ENCODE measurements at regions not wholly inside any gene's neighbourhood (a gene's known extent, or its start where the extent isn't known, plus 50 kb on each side); places are given as distances from the start of the nearest gene placed in this dataset.

- no peaks in the 10 kb centered on the region for H3K36me3 ChIP-seq (ENCODE audit: control insufficient read depth in 2 of 2, insufficient read depth in 1 of 2, low read length in 2 of 2)
- H3K4me3 ChIP-seq (ENCODE audit: low read depth, low read length): no peak overlapping the region
- H3K4me1 ChIP-seq (ENCODE audit: control insufficient read depth, insufficient read depth, low read length): no peaks in the 10 kb centered on the region
- POLR2A ChIA-PET: no interaction called here
- TF ChIP-seq ZSCAN30 (tag by site-specific recombination; IDR thresholded peaks at IDR 0.05) (no peak), ZNF114 (tag by site-specific recombination; IDR thresholded peaks at IDR 0.05) (no peak), ZNF549 (tag by site-specific recombination; IDR thresholded peaks at IDR 0.05) (no peak), ZNF155 (tag by site-specific recombination; IDR thresholded peaks at IDR 0.05) (no peak)
- no peak overlapping the region for H3K27ac ChIP-seq (ENCODE audit: extremely low read depth, low read depth, low read length)
- H3K9me3 ChIP-seq (ENCODE audit: control insufficient read depth, insufficient read depth, low read depth, low read length): no peaks in the 10 kb centered on the region
- CTCF ChIA-PET: no interaction called here
These were observed 322.0 kb upstream of the KLHL1 start for GRCh38 chr13:70430256-70430655.

GRCh38 chr13:70424928-70425327 lies 316.7 kb upstream of the KLHL1 start:
- no peaks in the 10 kb centered on the region for H3K4me1 ChIP-seq (ENCODE audit: control insufficient read depth, insufficient read depth, low read length)
- no peak overlapping the region for H3K4me3 ChIP-seq (ENCODE audit: low read depth, low read length)
- ChIA-PET POLR2A (no interaction called here), CTCF (no interaction called here)
- no peaks in the 10 kb centered on the region for H3K9me3 ChIP-seq (ENCODE audit: control insufficient read depth, insufficient read depth, low read depth, low read length)
- H3K27ac ChIP-seq (ENCODE audit: extremely low read depth, low read depth, low read length): no peak overlapping the region
- TF ChIP-seq ZNF211 (tag by site-specific recombination; IDR thresholded peaks at IDR 0.05; ENCODE audit: low read depth) (no peak), ZFP37 (tag by site-specific recombination; IDR thresholded peaks at IDR 0.05) (no peak), MEIS1 (CRISPR knock-in tag; IDR thresholded peaks at IDR 0.05; ENCODE audit: borderline replicate concordance) (no peak), ZNF660 (tag by site-specific recombination; IDR thresholded peaks at IDR 0.05) (no peak), ZNF488 (tag by site-specific recombination; IDR thresholded peaks at IDR 0.05) (no peak), ZNF18 (tag by site-specific recombination; IDR thresholded peaks at IDR 0.05) (no peak), KLF9 (tag by site-specific recombination; IDR thresholded peaks at IDR 0.05; ENCODE audit: low read depth) (no peak)
- no peaks in the 10 kb centered on the region for H3K36me3 ChIP-seq (ENCODE audit: control insufficient read depth in 2 of 2, insufficient read depth in 1 of 2, low read length in 2 of 2)

- no peaks in the 10 kb centered on the region for H3K36me3 ChIP-seq (ENCODE audit: control insufficient read depth in 2 of 2, insufficient read depth in 1 of 2, low read length in 2 of 2)
- H3K4me3 ChIP-seq (ENCODE audit: low read depth, low read length): no peak overlapping the region
- no peaks in the 10 kb centered on the region for H3K4me1 ChIP-seq (ENCODE audit: control insufficient read depth, insufficient read depth, low read length)
- H3K9me3 ChIP-seq (ENCODE audit: control insufficient read depth, insufficient read depth, low read depth, low read length): no peaks in the 10 kb centered on the region
- H3K27ac ChIP-seq (ENCODE audit: extremely low read depth, low read depth, low read length): no peak overlapping the region
- ChIA-PET POLR2A (no interaction called here), CTCF (no interaction called here)
- TF ChIP-seq ZSCAN4 (tag by site-specific recombination; IDR thresholded peaks at IDR 0.05): no peak
- no peak for TF ChIP-seq HOXC10 (CRISPR knock-in tag; IDR thresholded peaks at IDR 0.05)
- TF ChIP-seq ZNF580 (tag by site-specific recombination; IDR thresholded peaks at IDR 0.05): no peak
- TF ChIP-seq ZNF155 (tag by site-specific recombination; IDR thresholded peaks at IDR 0.05): no peak
- no peak for TF ChIP-seq ZNF311 (tag by site-specific recombination; IDR thresholded peaks at IDR 0.05; ENCODE audit: borderline replicate concordance)
- TF ChIP-seq ZNF138 (tag by site-specific recombination; IDR thresholded peaks at IDR 0.05; ENCODE audit: borderline replicate concordance): no peak
- TF ChIP-seq BCL6B (tag by site-specific recombination; IDR thresholded peaks at IDR 0.05): no peak
- TF ChIP-seq ZNF704 (tag by site-specific recombination; IDR thresholded peaks at IDR 0.05): no peak
- no peak for TF ChIP-seq ZSCAN23 (tag by site-specific recombination; IDR thresholded peaks at IDR 0.05)
- no peak for TF ChIP-seq ZNF24 (tag by site-specific recombination; IDR thresholded peaks at IDR 0.05)
- no peak for TF ChIP-seq ZBTB20 (tag by site-specific recombination; IDR thresholded peaks at IDR 0.05)
- no peak for TF ChIP-seq ZNF214 (tag by site-specific recombination; IDR thresholded peaks at IDR 0.05; ENCODE audit: borderline replicate concordance)
- no peak for TF ChIP-seq ZBTB17 (tag by site-specific recombination; IDR thresholded peaks at IDR 0.05)
- no peak for TF ChIP-seq GLIS1 (tag by site-specific recombination; IDR thresholded peaks at IDR 0.05)
- no peak for TF ChIP-seq TCF7L2 (IDR thresholded peaks at IDR 0.05; ENCODE audit: borderline replicate concordance, low read depth, low read length)
- TF ChIP-seq ZSCAN5A (tag by site-specific recombination; IDR thresholded peaks at IDR 0.05): no peak
These were observed 316.2 kb upstream of the KLHL1 start for GRCh38 chr13:70424428-70424827.

Data from HEK293 (cell line).